ENCODE measurements at regions not wholly inside any gene's neighbourhood (a gene's known extent, or its start where the extent isn't known, plus 50 kb on each side); places are given as distances from the start of the nearest gene placed in this dataset.

GRCh38 chr10:58992830-58993460 is 183.5 kb upstream of the PHYHIPL start:
- TF ChIP-seq CTCF (IDR thresholded peaks at IDR 0.05), result no peak
- TF ChIP-seq POLR2A (IDR thresholded peaks at IDR 0.05), result no peak
- no peak for TF ChIP-seq POLR2AphosphoS5 (IDR thresholded peaks at IDR 0.05)
- no peak for TF ChIP-seq EP300 (IDR thresholded peaks at IDR 0.05)
